GM23338 (cell line): ENCODE measurements at regions not wholly inside any gene's neighbourhood (a gene's known extent, or its start where the extent isn't known, plus 50 kb on each side); places are given as distances from the start of the nearest gene placed in this dataset.

Experiments
- ATAC-seq: fragments of 200-7000 bp; cut with Tn5 transposase; 3 replicates; pipeline ENCODE4 v1.9.1; 2020
- DNase-seq: peaks from one replicate; pipeline ENCODE4 v3.0.0-alpha.2; 2015; ENCODE audit warnings: low spot score
- H2AFZ ChIP-seq: fragments of 200-600 bp; sonication (generic); 2 replicates; pipeline ENCODE4 v1.8.0; 2016; ENCODE audit warnings: antibody characterized with exemption, mild to moderate bottlenecking, moderate library complexity
- H3F3A ChIP-seq: fragments of 200-600 bp; sonication (generic); replicated peaks from 2 replicates; pipeline ENCODE4 v1.8.0; 2017; ENCODE audit warnings: antibody characterized with exemption, mixed run types, low read depth
- H3K27ac ChIP-seq: fragments of 200-600 bp; sonication (generic); 2 replicates; pipeline ENCODE4 v1.6.1; 2016; ENCODE audit warnings: low read depth
- H3K27me3 ChIP-seq: fragments of 200-600 bp; sonication (generic); 2 replicates; pipeline ENCODE4 v1.8.0; 2016; ENCODE audit warnings: mild to moderate bottlenecking, mixed run types, moderate library complexity; ENCODE audit not compliant: insufficient read depth
- H3K36me3 ChIP-seq: fragments of 200-600 bp; sonication (generic); 2 replicates; pipeline ENCODE4 v1.8.0; 2016; ENCODE audit warnings: mild to moderate bottlenecking; ENCODE audit not compliant: insufficient read depth
- H3K4me1 ChIP-seq: fragments of 200-600 bp; sonication (generic); 2 replicates; pipeline ENCODE4 v1.8.0; 2016; ENCODE audit warnings: mild to moderate bottlenecking, moderate library complexity; ENCODE audit not compliant: insufficient read depth
- H3K4me2 ChIP-seq: fragments of 200-600 bp; sonication (generic); 2 replicates; pipeline ENCODE4 v1.7.1; 2017; ENCODE audit warnings: mixed run types
- H3K4me3 ChIP-seq: fragments of 200-600 bp; sonication (generic); 2 replicates; pipeline ENCODE4 v1.6.1; 2016; ENCODE audit warnings: mixed run types
- H3K79me2 ChIP-seq: fragments of 200-600 bp; sonication (generic); replicated peaks from 2 replicates; pipeline ENCODE4 v1.8.0; 2017; ENCODE audit warnings: mild to moderate bottlenecking; ENCODE audit not compliant: insufficient read depth
- H3K9me2 ChIP-seq: fragments of 200-600 bp; sonication (generic); 2 replicates; pipeline ENCODE4 v1.8.0; 2017; ENCODE audit not compliant: insufficient read depth
- H4K20me1 ChIP-seq: fragments of 200-600 bp; sonication (generic); replicated peaks from 2 replicates; pipeline ENCODE4 v1.8.0; 2017; ENCODE audit warnings: mild to moderate bottlenecking; ENCODE audit not compliant: insufficient read depth
- H3K27ac Mint-ChIP-seq: 2 replicates; pipeline ENCODE4 v1.8.0; 2020; ENCODE audit warnings: inconsistent platforms, mild to moderate bottlenecking, moderate library complexity, mixed read lengths
- H3K27me3 Mint-ChIP-seq: 3 replicates; pipeline ENCODE4 v1.8.0; 2022; ENCODE audit warnings: low read depth, mild to moderate bottlenecking, moderate library complexity, mixed read lengths, inconsistent platforms; ENCODE audit not compliant: insufficient read depth, poor library complexity
- H3K36me3 Mint-ChIP-seq: 3 replicates; pipeline ENCODE4 v1.8.0; 2021; ENCODE audit warnings: low read depth, mild to moderate bottlenecking, inconsistent platforms, moderate library complexity, mixed read lengths
- H3K4me1 Mint-ChIP-seq: 3 replicates; pipeline ENCODE4 v1.8.0; 2020; ENCODE audit warnings: mild to moderate bottlenecking, inconsistent platforms, mixed read lengths
- H3K4me3 Mint-ChIP-seq: 3 replicates; pipeline ENCODE4 v1.8.0; 2021; ENCODE audit warnings: moderate library complexity, mild to moderate bottlenecking, inconsistent platforms, mixed read lengths
- H3K9me3 Mint-ChIP-seq: 3 replicates; pipeline ENCODE4 v1.8.0; 2020; ENCODE audit warnings: moderate library complexity, mild to moderate bottlenecking, inconsistent platforms, mixed read lengths
- CREB1 ChIP-seq: fragments of 250-450 bp; sonication (Bioruptor Pico); IDR thresholded peaks from 2 replicates; pipeline ENCODE4 v1.5.0; 2020; ENCODE audit warnings: low read depth, mild to moderate bottlenecking, moderate library complexity
- EZH2 ChIP-seq: fragments of 200-600 bp; sonication (generic); IDR thresholded peaks from one replicate; pipeline ENCODE4 v1.8.0; 2017; ENCODE audit warnings: antibody characterized with exemption, mild to moderate bottlenecking, low read depth; ENCODE audit not compliant: unreplicated experiment
- EZH2phosphoT487 ChIP-seq: fragments of 200-600 bp; sonication (generic); IDR thresholded peaks from one replicate; pipeline ENCODE4 v1.8.1; 2018; ENCODE audit warnings: antibody characterized with exemption; ENCODE audit not compliant: unreplicated experiment
- POLR2AphosphoS5 ChIP-seq: IDR thresholded peaks from 2 replicates; pipeline ENCODE4 v1.6.1; 2016; ENCODE audit warnings: antibody characterized with exemption, low read depth
- STAT1 ChIP-seq: IDR thresholded peaks from one replicate; pipeline ENCODE4 v1.6.1; 2016; ENCODE audit warnings: antibody characterized with exemption; ENCODE audit not compliant: unreplicated experiment
- ZNF114 ChIP-seq: fragments of 250-450 bp; sonication (Bioruptor Pico); IDR thresholded peaks from 2 replicates; pipeline ENCODE4 v1.5.0; 2020; ENCODE audit warnings: mild to moderate bottlenecking, moderate library complexity
- ZNF331 ChIP-seq: fragments of 250-450 bp; sonication (Bioruptor Pico); IDR thresholded peaks from 2 replicates; pipeline ENCODE4 v1.5.0; 2020; ENCODE audit warnings: low read depth, mild to moderate bottlenecking, moderate library complexity
- TF ChIP-seq, protein P1 (sequence below): fragments of 250-450 bp; sonication (Bioruptor Pico); IDR thresholded peaks from 2 replicates; pipeline ENCODE4 v1.5.0; 2020; ENCODE audit warnings: mild to moderate bottlenecking, moderate library complexity
- TF ChIP-seq, protein P2 (sequence below), 2 experiments: fragments of 200-600 bp in 1 of 2; sonication (generic) in 1 of 2; conservative IDR thresholded peaks; 2 replicates each; pipeline versions ENCODE4 v1.5.1 to v1.6.1; 2016 to 2017; ENCODE audit warnings: antibody characterized with exemption in 2 of 2, low read depth in 2 of 2, mild to moderate bottlenecking in 2 of 2, moderate library complexity in 1 of 2
- TF ChIP-seq, protein P3 (sequence below): IDR thresholded peaks from one replicate; pipeline ENCODE4 v1.6.1; 2018; ENCODE audit warnings: antibody characterized with exemption; ENCODE audit not compliant: unreplicated experiment

DNA sequence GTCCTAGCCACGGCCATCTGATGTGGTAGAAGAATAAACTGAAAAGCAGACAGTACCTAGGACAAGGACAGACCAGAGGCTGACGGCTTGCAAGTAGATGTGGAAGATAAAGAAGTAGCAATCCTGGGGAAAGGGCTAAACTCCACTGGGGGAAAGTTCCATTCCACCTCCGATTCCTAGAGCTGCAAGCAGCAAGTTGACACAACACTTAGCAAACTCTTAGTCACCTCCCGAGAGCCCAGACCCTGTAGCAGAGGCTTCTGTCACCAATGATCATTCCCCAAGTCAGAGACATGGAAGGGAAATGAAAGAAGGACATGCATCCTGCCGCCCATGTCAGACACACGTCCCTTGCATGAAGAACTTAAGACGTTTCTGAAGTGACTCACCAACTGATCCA lies 99.2 kb upstream of the RPS6KA2 start (continued):
- TF ChIP-seq, protein P1, sequence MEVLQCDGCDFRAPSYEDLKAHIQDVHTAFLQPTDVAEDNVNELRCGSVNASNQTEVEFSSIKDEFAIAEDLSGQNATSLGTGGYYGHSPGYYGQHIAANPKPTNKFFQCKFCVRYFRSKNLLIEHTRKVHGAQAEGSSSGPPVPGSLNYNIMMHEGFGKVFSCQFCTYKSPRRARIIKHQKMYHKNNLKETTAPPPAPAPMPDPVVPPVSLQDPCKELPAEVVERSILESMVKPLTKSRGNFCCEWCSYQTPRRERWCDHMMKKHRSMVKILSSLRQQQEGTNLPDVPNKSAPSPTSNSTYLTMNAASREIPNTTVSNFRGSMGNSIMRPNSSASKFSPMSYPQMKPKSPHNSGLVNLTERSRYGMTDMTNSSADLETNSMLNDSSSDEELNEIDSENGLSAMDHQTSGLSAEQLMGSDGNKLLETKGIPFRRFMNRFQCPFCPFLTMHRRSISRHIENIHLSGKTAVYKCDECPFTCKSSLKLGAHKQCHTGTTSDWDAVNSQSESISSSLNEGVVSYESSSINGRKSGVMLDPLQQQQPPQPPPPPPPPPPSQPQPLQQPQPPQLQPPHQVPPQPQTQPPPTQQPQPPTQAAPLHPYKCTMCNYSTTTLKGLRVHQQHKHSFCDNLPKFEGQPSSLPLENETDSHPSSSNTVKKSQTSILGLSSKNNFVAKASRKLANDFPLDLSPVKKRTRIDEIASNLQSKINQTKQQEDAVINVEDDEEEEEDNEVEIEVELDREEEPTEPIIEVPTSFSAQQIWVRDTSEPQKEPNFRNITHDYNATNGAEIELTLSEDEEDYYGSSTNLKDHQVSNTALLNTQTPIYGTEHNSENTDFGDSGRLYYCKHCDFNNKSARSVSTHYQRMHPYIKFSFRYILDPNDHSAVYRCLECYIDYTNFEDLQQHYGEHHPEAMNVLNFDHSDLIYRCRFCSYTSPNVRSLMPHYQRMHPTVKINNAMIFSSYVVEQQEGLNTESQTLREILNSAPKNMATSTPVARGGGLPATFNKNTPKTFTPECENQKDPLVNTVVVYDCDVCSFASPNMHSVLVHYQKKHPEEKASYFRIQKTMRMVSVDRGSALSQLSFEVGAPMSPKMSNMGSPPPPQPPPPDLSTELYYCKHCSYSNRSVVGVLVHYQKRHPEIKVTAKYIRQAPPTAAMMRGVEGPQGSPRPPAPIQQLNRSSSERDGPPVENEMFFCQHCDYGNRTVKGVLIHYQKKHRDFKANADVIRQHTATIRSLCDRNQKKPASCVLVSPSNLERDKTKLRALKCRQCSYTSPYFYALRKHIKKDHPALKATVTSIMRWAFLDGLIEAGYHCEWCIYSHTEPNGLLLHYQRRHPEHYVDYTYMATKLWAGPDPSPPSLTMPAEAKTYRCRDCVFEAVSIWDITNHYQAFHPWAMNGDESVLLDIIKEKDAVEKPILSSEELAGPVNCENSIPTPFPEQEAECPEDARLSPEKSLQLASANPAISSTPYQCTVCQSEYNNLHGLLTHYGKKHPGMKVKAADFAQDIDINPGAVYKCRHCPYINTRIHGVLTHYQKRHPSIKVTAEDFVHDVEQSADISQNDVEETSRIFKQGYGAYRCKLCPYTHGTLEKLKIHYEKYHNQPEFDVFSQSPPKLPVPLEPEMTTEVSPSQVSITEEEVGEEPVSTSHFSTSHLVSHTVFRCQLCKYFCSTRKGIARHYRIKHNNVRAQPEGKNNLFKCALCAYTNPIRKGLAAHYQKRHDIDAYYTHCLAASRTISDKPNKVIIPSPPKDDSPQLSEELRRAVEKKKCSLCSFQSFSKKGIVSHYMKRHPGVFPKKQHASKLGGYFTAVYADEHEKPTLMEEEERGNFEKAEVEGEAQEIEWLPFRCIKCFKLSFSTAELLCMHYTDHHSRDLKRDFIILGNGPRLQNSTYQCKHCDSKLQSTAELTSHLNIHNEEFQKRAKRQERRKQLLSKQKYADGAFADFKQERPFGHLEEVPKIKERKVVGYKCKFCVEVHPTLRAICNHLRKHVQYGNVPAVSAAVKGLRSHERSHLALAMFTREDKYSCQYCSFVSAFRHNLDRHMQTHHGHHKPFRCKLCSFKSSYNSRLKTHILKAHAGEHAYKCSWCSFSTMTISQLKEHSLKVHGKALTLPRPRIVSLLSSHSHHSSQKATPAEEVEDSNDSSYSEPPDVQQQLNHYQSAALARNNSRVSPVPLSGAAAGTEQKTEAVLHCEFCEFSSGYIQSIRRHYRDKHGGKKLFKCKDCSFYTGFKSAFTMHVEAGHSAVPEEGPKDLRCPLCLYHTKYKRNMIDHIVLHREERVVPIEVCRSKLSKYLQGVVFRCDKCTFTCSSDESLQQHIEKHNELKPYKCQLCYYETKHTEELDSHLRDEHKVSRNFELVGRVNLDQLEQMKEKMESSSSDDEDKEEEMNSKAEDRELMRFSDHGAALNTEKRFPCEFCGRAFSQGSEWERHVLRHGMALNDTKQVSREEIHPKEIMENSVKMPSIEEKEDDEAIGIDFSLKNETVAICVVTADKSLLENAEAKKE (CRISPR knock-in tag) = no peak
- TF ChIP-seq ZNF331 (no peak), STAT1 (no peak), EZH2phosphoT487 (no peak)
- TF ChIP-seq, protein P2, sequence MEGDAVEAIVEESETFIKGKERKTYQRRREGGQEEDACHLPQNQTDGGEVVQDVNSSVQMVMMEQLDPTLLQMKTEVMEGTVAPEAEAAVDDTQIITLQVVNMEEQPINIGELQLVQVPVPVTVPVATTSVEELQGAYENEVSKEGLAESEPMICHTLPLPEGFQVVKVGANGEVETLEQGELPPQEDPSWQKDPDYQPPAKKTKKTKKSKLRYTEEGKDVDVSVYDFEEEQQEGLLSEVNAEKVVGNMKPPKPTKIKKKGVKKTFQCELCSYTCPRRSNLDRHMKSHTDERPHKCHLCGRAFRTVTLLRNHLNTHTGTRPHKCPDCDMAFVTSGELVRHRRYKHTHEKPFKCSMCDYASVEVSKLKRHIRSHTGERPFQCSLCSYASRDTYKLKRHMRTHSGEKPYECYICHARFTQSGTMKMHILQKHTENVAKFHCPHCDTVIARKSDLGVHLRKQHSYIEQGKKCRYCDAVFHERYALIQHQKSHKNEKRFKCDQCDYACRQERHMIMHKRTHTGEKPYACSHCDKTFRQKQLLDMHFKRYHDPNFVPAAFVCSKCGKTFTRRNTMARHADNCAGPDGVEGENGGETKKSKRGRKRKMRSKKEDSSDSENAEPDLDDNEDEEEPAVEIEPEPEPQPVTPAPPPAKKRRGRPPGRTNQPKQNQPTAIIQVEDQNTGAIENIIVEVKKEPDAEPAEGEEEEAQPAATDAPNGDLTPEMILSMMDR (conservative IDR thresholded peaks at IDR 0.05; ENCODE audit: low read depth in 2 of 2) = no peak

DNA sequence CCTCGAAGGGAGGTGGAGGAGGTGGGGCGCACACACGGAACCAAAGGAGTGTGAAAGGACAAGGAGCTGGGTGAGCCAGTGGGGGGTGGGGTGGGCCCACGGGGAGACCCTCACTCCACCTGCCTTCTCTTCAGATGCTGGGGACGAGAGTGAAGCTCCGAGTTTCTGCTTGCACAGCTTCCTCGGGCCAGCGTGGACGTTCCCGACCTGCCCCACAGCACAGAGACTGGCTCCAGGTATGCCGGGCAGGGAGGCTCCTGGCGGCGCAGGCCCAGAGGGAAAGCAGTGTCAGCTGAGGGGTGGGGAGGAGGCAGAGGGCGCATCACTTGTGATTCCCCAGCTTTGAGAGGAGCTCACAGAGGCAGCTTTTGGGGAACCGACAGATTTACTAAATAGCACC lies 98.5 kb upstream of the RPS6KA2 start:
- Histone ChIP-seq H3K9me2 (no peaks in the 10 kb centered on the region), H4K20me1 (no peaks in the 10 kb centered on the region), H3K27me3 (no peaks in the 10 kb centered on the region), H3K27ac (no peak overlapping the region), H3K36me3 (no peaks in the 10 kb centered on the region), H3F3A (no peaks in the 10 kb centered on the region), H3K4me1 (no peaks in the 10 kb centered on the region), H3K4me3 (no peak overlapping the region), H2AFZ (no peak overlapping the region), H3K4me2 (no peak overlapping the region), H3K79me2 (no peaks in the 10 kb centered on the region)
- Mint-ChIP-seq H3K27ac (no peak overlapping the region), H3K36me3 (no peaks in the 10 kb centered on the region), H3K27me3 (peaks cover 6% of the 10 kb centered on the region), H3K9me3 (no peaks in the 10 kb centered on the region), H3K4me1 (peaks cover 3% of the 10 kb centered on the region; the same call in 2 of the 3 replicates), H3K4me3 (no peak overlapping the region)
- DNase-seq (no peak), ATAC-seq (peak; percentile 48)
- no peak for TF ChIP-seq EZH2
- TF ChIP-seq ZNF331 = no peak
- TF ChIP-seq ZNF114 (CRISPR knock-in tag) = no peak
- no peak for TF ChIP-seq STAT1
- TF ChIP-seq CREB1 (CRISPR knock-in tag) = no peak
- TF ChIP-seq, protein P3, sequence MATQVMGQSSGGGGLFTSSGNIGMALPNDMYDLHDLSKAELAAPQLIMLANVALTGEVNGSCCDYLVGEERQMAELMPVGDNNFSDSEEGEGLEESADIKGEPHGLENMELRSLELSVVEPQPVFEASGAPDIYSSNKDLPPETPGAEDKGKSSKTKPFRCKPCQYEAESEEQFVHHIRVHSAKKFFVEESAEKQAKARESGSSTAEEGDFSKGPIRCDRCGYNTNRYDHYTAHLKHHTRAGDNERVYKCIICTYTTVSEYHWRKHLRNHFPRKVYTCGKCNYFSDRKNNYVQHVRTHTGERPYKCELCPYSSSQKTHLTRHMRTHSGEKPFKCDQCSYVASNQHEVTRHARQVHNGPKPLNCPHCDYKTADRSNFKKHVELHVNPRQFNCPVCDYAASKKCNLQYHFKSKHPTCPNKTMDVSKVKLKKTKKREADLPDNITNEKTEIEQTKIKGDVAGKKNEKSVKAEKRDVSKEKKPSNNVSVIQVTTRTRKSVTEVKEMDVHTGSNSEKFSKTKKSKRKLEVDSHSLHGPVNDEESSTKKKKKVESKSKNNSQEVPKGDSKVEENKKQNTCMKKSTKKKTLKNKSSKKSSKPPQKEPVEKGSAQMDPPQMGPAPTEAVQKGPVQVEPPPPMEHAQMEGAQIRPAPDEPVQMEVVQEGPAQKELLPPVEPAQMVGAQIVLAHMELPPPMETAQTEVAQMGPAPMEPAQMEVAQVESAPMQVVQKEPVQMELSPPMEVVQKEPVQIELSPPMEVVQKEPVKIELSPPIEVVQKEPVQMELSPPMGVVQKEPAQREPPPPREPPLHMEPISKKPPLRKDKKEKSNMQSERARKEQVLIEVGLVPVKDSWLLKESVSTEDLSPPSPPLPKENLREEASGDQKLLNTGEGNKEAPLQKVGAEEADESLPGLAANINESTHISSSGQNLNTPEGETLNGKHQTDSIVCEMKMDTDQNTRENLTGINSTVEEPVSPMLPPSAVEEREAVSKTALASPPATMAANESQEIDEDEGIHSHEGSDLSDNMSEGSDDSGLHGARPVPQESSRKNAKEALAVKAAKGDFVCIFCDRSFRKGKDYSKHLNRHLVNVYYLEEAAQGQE = no peak
- TF ChIP-seq POLR2AphosphoS5 = no peak
